GDM1 (cell line): ENCODE measurements at regions not wholly inside any gene's neighbourhood (a gene's known extent, or its start where the extent isn't known, plus 50 kb on each side); places are given as distances from the start of the nearest gene placed in this dataset.

Experiments
- DNase-seq: peaks from one replicate; lab custom pipeline; 2025; lab: John Stamatoyannopoulos, UW

DNA sequence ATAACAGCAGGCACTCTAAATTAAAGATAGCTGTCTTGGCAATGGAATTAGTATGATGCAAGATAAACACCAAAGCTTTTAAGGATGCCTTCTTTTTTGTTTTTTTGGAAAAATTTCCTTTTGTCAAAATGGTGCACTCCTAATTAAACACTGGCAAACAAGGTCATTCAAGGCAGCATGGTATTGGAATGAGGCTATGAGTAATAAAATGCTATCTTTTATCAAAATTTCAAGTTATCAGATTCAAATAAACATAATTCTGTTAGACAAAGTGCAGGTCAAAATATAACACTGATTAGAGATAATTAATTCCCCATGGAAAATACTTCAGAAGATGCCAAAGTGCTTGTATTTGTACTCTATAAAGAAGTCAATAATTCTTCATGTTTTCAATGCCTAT is 514.1 kb downstream of the TENT5A start:
- no peak for DNase-seq

DNA sequence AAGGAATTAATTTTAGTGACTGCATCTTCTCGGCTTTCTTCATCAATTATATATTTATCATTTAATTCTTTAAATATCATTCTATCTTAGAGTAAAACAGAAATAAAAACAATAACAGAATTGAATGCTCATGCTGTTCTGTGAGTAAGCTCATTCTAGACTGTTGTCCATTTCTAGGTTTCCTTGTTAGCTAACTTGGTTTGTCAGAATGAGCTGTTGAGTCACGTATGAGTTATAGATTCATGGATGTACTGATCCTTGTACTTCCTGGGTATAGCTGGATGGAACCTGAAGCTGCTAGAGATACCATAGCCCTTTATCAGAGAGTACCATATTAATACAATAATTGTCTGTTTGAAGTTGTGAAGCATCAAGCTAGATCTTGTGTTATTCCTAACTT is 515.3 kb downstream of the TENT5A start:
- DNase-seq = no peak

GRCh38 chr6:81235512-81235911 is 517.0 kb downstream of the TENT5A start:
- no peak for DNase-seq

- no peak for DNase-seq
Measured at GRCh38 chr6:81233990-81234389, 518.5 kb downstream of the TENT5A start.

DNA sequence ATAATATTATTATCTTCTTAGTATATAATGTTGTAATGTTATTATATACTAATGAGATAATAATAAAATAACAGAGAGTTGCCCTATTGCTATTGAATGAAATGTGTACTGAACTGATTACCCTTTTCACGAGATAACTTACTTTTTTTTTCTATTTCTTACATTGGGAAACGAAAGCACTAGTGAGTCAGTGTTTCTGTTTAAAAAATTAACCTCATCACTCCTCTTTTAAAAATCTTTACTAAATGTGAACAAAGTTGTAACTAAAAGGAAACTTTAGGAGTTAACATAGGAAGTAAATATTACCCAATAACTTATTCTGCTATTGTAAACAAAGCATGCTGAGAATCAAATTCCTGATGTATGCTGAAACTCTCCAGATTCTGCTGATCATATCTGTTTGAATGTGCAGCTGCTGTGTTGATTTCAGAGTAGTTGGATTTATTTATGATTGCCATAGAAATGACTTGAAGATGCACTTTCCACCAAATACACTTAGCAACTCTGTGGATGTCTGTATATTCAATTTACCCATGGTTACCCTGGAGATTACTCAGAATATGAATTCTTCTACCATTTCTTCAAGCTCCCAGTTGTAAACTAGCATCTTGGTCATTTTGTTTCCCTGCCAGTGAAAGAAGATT is 523.4 kb downstream of the TENT5A start:
- DNase-seq = no peak

- DNase-seq = no peak
Measured at GRCh38 chr6:81226957-81227356, 525.5 kb downstream of the TENT5A start.

DNA sequence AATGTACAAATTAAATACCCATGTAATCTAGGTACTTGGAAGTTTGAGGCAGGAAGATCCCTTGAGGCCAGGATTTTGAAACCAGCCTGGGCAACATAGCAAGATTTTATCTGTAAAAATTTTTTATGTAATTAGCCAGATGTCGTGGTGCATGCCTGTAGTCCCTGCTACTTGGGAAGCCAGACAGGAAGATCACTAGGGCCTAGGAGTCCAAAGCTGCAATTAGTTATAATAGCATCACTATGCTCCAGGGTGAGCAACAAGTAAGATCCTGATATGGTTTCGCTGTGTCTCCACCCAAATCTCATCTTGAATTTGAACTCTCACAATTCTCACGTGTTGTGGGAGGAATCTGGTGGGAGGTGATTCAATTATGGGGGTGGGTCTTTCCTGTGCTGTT is 535.8 kb downstream of the TENT5A start:
- no peak for DNase-seq

DNA sequence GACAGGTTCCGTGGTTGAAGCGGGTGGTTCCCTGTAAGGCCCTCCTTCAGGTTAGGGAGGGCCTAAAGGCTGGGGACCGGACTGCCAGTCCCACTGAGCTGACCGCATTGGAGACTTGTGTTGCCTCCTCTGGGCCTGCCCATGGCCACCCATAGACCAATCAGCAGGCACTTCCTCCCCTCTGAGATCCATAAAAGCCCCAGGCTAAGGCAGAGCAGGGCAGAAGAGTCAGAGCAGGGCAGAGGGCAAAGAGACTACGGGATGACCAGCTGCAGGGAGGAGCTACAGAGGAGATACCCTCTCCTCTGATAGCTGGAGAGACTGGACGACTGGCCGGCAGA is 537.4 kb downstream of the TENT5A start:
- no peak for DNase-seq

GRCh38 chr6:81214414-81215091 is 537.9 kb downstream of the TENT5A start:
- DNase-seq = no peak

GRCh38 chr6:81204731-81205130 is 547.8 kb downstream of the TENT5A start:
- no peak for DNase-seq

DNA sequence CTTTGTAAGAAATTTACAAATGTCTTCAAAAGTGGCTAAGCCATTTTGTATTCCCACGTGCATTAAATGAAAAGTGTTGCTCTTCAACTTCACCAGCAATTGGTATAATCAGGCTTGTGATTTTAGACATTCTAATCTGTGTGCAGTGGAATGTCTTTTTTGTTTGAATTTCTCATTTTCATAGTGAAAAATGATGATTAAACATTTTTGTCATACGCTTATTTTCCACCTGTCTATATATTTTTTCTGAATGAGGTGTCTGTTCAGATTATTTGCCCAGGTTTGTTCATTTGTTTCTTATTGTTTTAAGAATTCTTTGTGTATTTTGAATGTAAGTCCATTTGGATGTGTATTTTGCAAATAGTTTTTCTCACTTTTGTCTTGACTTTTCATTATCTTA is 558.1 kb downstream of the TENT5A start:
- DNase-seq = no peak

DNA sequence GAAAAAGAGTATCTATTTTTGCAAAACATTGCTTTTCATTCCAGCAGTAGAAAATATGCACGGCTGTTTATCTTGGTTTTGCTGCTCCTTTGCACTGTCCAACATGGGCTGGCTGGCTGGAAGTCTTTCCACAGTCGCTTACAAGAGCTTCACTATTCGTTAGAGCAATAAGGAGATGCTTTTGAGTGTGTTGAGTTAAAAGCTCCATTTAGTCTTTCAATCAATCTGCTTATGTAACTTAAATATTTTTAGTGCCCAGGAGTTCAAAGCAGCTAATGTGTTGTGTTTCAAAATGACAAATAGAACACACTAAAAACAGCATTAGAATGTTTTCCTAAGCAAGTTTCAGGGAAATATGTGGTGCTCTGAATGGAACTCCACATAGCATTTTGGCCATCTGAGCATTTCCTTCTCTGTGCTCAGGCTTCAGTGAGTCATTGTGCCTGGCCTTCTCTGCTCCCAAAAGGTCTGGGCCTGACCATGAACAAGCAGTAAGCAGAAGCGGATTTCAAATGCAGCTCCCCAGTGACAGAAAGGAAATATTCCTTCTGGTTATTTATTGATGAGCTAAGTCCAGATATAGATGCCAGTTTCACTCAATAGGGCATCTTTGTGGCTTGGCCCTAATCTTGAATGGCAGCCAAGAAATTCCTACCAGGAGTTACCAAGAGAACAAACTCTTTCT is 580.3 kb downstream of the TENT5A start:
- no peak for DNase-seq

DNA sequence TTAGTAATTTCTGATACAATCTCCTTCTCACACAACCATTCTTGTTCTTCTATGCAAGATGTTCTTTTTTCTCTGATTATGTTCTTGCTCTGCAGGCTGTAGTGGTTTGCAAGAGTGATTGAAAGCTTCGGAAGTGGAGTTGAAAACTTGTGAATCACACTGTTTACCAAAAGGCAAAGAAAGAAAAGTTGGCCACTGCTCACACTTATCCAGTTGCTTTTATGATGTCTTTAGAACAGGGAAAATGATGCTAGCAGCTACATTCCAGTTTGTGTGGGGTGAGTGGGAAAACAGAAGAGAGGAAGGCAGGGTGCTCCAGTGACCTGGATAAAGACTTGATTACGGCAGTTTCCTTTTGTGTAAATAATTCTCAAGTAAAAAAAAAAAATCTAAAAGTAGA is 583.3 kb downstream of the TENT5A start:
- no peak for DNase-seq

- DNase-seq = no peak
Measured at GRCh38 chr6:81166770-81167169, 585.7 kb downstream of the TENT5A start.

DNA sequence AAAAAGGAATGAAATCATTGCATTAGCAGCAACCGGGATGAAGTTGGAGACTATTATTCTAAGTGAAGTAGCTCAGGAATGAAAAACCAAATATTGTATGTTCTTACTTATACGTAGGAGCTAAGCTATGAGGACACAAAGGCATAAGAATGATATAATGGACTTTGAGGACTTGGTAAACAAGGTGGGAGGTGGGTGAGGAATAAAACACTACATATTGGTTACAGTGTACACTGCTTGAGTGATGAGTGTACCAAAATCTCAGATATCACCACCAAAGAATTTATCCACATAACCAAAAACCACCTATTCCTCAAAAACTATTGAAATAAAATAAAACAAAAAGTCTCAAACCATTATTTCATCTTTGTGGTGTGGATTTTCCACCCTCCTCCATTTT is 593.5 kb downstream of the TENT5A start:
- DNase-seq = no peak

- no peak for DNase-seq
Measured at GRCh38 chr6:81148751-81149150, 603.7 kb downstream of the TENT5A start.

- DNase-seq = no peak
Measured at GRCh38 chr6:81145506-81145905, 607.0 kb downstream of the TENT5A start.

DNA sequence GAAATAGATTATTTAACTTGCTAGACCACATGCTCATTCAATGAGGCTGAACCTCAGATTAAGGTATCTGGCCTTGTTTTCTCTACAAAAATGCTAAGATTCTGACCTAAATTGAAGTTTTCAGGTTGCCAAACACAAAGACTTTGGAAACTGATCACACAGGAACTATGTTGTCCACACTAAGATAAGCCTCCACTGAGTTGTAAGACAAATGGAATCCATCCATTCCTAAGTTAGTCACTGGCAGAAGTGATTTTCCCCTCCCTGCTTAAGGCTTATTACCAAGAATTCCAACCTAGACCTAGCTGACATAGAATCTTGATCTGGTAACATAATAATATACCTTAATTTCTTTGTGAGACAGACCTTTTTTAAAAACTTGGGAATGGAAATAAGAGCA is 608.1 kb downstream of the TENT5A start:
- no peak for DNase-seq

DNA sequence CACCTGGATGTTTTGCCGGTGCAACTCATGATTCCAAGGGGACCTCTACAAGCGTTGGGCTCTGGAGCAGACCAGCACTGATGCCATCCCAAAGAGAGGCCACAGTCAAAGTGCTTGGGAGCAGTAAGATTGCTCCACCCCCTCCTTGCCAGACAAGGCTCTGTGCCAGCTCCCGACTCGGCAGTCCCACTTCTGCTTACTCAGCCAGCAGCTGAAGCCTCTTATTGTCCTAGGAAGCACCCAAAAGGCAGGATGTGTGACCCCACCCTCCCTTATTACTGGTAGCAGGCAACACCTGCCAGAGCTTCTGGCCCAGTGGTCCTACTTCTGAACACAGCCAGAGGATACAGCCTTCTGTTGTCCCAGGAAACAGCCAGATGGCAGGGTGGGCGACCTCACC is 614.2 kb downstream of the TENT5A start:
- DNase-seq = no peak

DNA sequence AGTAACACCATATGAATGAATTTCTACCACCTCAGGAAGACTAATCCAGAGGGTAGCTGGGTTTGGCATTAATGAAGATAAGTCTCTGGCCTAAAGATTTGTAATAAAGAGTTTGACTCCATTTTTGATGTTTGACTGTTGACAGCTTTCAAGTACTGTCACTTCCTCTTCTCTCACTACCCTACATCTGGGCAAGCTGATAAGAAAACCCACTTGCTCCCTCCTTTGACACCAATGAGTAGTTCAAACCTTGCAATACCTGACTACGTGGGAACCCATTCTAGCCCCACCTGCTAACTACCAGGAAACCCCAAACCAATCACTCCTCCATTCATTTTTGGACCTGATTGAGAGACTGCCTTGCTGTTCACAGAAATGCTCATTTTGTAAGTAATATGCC is 621.5 kb downstream of the TENT5A start:
- DNase-seq = peak; percentile 32

GRCh38 chr6:81130061-81130460 is 622.4 kb downstream of the TENT5A start:
- no peak for DNase-seq

DNA sequence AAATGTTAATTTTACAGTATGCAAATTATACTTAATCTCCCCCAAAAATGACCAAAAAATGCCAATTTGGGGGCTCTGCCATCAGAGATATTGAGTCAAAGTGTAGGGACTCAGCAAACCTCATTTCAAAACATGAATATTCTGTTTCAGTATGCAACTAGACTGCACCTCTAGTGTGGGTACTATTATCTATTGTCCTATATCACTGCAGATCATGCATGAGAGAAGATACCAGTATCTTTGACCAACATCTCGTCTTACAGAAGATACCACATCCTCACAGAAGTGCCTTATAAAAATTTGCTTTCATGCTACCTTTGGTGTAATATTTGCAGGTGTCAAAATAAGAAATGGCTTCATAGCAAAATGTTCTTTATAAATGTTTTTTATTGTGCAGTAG is 623.8 kb downstream of the TENT5A start:
- DNase-seq = no peak

GRCh38 chr6:81126150-81126549 is 626.3 kb downstream of the TENT5A start:
- DNase-seq = no peak

- DNase-seq = no peak
Measured at GRCh38 chr6:81120280-81120679, 632.2 kb downstream of the TENT5A start.
